OCI-LY3 (cell line): ENCODE measurements at regions not wholly inside any gene's neighbourhood (a gene's known extent, or its start where the extent isn't known, plus 50 kb on each side); places are given as distances from the start of the nearest gene placed in this dataset.

Experiments used
- H2AFZ ChIP-seq: fragments of 200-600, 300-600 bp; shearing (Covaris generic); 2 replicates; pipeline ENCODE4 v1.6.0; 2014; ENCODE audit warnings: antibody characterized with exemption, low read depth, low read length
- H3K27ac ChIP-seq: fragments of 200-600, 300-600 bp; sonication (generic); 2 replicates; pipeline ENCODE4 v1.5.1; 2014; ENCODE audit warnings: mild to moderate bottlenecking, low read length, moderate library complexity, mixed read lengths
- H3K27me3 ChIP-seq: fragments of 200-600, 300-600 bp; sonication (generic); 2 replicates; pipeline ENCODE4 v1.6.1; 2014; ENCODE audit warnings: low read depth, low read length, mixed read lengths
- H3K36me3 ChIP-seq: fragments of 200-600, 300-600 bp; sonication (generic); replicated peaks from 2 replicates; pipeline ENCODE3; 2014; ENCODE audit warnings: low read depth, low read length, mixed read lengths
- H3K4me1 ChIP-seq: fragments of 300-600, 200-600 bp; sonication (generic); 2 replicates; pipeline ENCODE4 v1.6.1; 2014; ENCODE audit warnings: low read length, mixed read lengths
- H3K4me2 ChIP-seq: fragments of 200-600, 300-600 bp; sonication (generic); 2 replicates; pipeline ENCODE4 v1.6.1; 2014; ENCODE audit warnings: low read length, mixed read lengths
- H3K4me3 ChIP-seq: fragments of 300-600, 200-600 bp; sonication (generic); 2 replicates; pipeline ENCODE4 v1.5.1; 2014; ENCODE audit warnings: antibody characterized with exemption, mild to moderate bottlenecking, low read length, moderate library complexity
- H3K79me2 ChIP-seq: fragments of 300-600, 200-600 bp; shearing (Covaris generic); 2 replicates; pipeline ENCODE4 v1.6.1; 2014; ENCODE audit warnings: mild to moderate bottlenecking, low read length, mixed read lengths
- H3K9ac ChIP-seq: fragments of 300-600, 200-600 bp; shearing (Covaris generic); 2 replicates; pipeline ENCODE4 v1.6.0; 2014; ENCODE audit warnings: mild to moderate bottlenecking, low read length, moderate library complexity
- H3K9me3 ChIP-seq: fragments of 200-600, 300-600 bp; shearing (Covaris generic); 2 replicates; pipeline ENCODE4 v1.6.1; 2014; ENCODE audit warnings: low read length, mixed read lengths; ENCODE audit not compliant: insufficient read depth
- H4K20me1 ChIP-seq: fragments of 200-600, 300-600 bp; sonication (generic); 2 replicates; pipeline ENCODE4 v1.6.1; 2016; ENCODE audit warnings: low read length, mixed read lengths; ENCODE audit not compliant: insufficient read depth
- EZH2phosphoT487 ChIP-seq: fragments of 200-600 bp; shearing (Covaris generic); IDR thresholded peaks from 2 replicates; pipeline ENCODE4 v1.6.1; 2018; ENCODE audit warnings: antibody characterized with exemption, mixed run types, low read depth
- TF ChIP-seq, protein P1 (sequence below): fragments of 200-600, 300-600 bp; sonication (generic); IDR thresholded peaks from 2 replicates; pipeline ENCODE4 v1.5.1; 2014; ENCODE audit warnings: antibody characterized with exemption, low read length, low read depth

GRCh38 chr7:88484551-88484950 is 177.9 kb upstream of the STEAP4 start:
- no peaks in the 10 kb centered on the region for H3K79me2 ChIP-seq
- no peaks in the 10 kb centered on the region for H3K4me1 ChIP-seq
- no peaks in the 10 kb centered on the region for H4K20me1 ChIP-seq
- no peaks in the 10 kb centered on the region for H3K36me3 ChIP-seq
- no peak overlapping the region for H3K9ac ChIP-seq
- no peak overlapping the region for H3K4me3 ChIP-seq
- no peak overlapping the region for H3K27ac ChIP-seq
- no peak overlapping the region for H3K4me2 ChIP-seq
- no peaks in the 10 kb centered on the region for H3K9me3 ChIP-seq
- no peak overlapping the region for H2AFZ ChIP-seq
- H3K27me3 ChIP-seq: no peaks in the 10 kb centered on the region
- TF ChIP-seq, protein P1, sequence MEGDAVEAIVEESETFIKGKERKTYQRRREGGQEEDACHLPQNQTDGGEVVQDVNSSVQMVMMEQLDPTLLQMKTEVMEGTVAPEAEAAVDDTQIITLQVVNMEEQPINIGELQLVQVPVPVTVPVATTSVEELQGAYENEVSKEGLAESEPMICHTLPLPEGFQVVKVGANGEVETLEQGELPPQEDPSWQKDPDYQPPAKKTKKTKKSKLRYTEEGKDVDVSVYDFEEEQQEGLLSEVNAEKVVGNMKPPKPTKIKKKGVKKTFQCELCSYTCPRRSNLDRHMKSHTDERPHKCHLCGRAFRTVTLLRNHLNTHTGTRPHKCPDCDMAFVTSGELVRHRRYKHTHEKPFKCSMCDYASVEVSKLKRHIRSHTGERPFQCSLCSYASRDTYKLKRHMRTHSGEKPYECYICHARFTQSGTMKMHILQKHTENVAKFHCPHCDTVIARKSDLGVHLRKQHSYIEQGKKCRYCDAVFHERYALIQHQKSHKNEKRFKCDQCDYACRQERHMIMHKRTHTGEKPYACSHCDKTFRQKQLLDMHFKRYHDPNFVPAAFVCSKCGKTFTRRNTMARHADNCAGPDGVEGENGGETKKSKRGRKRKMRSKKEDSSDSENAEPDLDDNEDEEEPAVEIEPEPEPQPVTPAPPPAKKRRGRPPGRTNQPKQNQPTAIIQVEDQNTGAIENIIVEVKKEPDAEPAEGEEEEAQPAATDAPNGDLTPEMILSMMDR: no peak
- TF ChIP-seq EZH2phosphoT487: no peak

DNA sequence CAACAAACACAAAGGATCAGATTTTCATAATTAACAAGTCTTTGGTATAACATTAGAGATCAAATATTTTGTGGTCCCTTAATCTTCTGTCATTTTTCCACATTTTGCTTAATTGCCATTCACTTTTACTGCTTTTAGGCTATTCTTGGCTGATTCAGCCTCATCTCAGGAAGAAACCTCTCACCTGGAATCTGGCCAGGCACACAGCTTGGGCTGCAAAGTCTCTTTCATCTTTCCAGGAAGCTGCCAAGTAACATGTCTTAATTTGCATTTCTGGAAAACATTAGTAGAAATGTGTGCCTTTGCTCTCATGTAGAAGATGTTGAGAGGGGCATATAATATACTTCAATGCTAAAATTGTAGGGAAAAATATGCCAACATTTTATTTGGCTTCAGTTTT is 174.2 kb upstream of the STEAP4 start:
- TF ChIP-seq EZH2phosphoT487: no peak
- TF ChIP-seq, protein P1: no peak
- Histone ChIP-seq H3K9me3 (no peaks in the 10 kb centered on the region), H3K4me3 (no peak overlapping the region), H2AFZ (no peak overlapping the region), H3K9ac (no peak overlapping the region), H3K4me2 (no peak overlapping the region), H3K4me1 (no peaks in the 10 kb centered on the region), H4K20me1 (no peaks in the 10 kb centered on the region), H3K27me3 (no peaks in the 10 kb centered on the region), H3K36me3 (no peaks in the 10 kb centered on the region), H3K27ac (no peak overlapping the region), H3K79me2 (no peaks in the 10 kb centered on the region)

- H4K20me1 ChIP-seq: no peaks in the 10 kb centered on the region
- no peaks in the 10 kb centered on the region for H3K9me3 ChIP-seq
- no peaks in the 10 kb centered on the region for H3K79me2 ChIP-seq
- H3K4me2 ChIP-seq: no peak overlapping the region
- H3K27me3 ChIP-seq: no peaks in the 10 kb centered on the region
- H3K9ac ChIP-seq: no peak overlapping the region
- no peak overlapping the region for H2AFZ ChIP-seq
- TF ChIP-seq, protein P1: no peak
- no peak for TF ChIP-seq EZH2phosphoT487
- H3K4me3 ChIP-seq: no peak overlapping the region
- no peaks in the 10 kb centered on the region for H3K36me3 ChIP-seq
- H3K27ac ChIP-seq: no peak overlapping the region
- no peaks in the 10 kb centered on the region for H3K4me1 ChIP-seq
Measured at GRCh38 chr7:88480271-88480670, 173.6 kb upstream of the STEAP4 start.

DNA sequence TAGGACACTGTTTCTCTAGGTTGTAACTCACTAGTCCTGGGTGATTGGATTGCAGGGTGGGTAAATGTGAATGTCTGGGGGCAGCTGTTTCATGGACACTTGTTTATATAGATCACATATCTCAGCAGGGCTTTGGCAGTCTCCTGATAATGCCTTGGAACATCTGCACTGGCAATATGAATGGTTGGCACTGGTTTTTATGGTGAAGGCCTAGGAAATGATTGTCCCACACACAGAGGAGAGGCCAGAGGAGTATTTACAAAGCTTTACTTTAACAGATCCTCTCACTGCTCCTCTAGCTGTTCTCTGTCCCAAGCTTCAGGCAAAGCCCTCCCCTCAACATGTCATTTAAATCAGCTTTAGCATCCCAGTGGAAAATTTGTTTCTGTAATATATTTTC is 171.3 kb upstream of the STEAP4 start:
- Histone ChIP-seq H2AFZ (no peak overlapping the region), H3K4me1 (no peaks in the 10 kb centered on the region), H4K20me1 (no peaks in the 10 kb centered on the region), H3K27me3 (no peaks in the 10 kb centered on the region), H3K4me3 (no peak overlapping the region), H3K9ac (no peak overlapping the region), H3K36me3 (no peaks in the 10 kb centered on the region), H3K27ac (no peak overlapping the region), H3K9me3 (no peaks in the 10 kb centered on the region), H3K79me2 (no peaks in the 10 kb centered on the region), H3K4me2 (no peak overlapping the region)
- TF ChIP-seq, protein P1: no peak
- TF ChIP-seq EZH2phosphoT487: no peak
